Brain microvascular endothelial cell (primary cell): ENCODE measurements at regions not wholly inside any gene's neighbourhood (a gene's known extent, or its start where the extent isn't known, plus 50 kb on each side); places are given as distances from the start of the nearest gene placed in this dataset.
A peak's percentile ranks its signal among the peaks of the same experiment; 100 is the strongest.

ENCODE experiments used
- DNase-seq: peaks from one replicate; pipeline ENCODE4 v3.0.0-alpha.2; 2020
- H3K27ac ChIP-seq: fragments of 250-450 bp; sonication (Bioruptor Pico); 2 replicates; pipeline ENCODE4 v1.5.1; 2020; ENCODE audit warnings: mild to moderate bottlenecking, moderate library complexity
- H3K27me3 ChIP-seq: fragments of 250-450 bp; sonication (Bioruptor Pico); replicated peaks from 2 replicates; pipeline ENCODE4 v1.5.1; 2020; ENCODE audit warnings: mild to moderate bottlenecking
- H3K36me3 ChIP-seq: fragments of 250-450 bp; sonication (Bioruptor Pico); replicated peaks from 2 replicates; pipeline ENCODE4 v1.5.1; 2020; ENCODE audit warnings: mild to moderate bottlenecking
- H3K4me3 ChIP-seq: 2 replicates; pipeline ENCODE4 v1.5.1; 2011; ENCODE audit warnings: low read depth, mild to moderate bottlenecking, control low read depth, low read length, moderate library complexity
- CTCF ChIP-seq: IDR thresholded peaks from 2 replicates; pipeline ENCODE4 v1.5.1; 2011; ENCODE audit warnings: low read depth, mild to moderate bottlenecking, moderate library complexity, low read length, control low read depth, inconsistent platforms; ENCODE audit errors: missing control alignments
- in situ Hi-C: cut with HindIII; loops from 2 replicates; pipeline ENCODE4 v1.10.0; 2017; ENCODE audit warnings: low sequenced_read_pairs, low pct_ligation_motif_present

GRCh38 chr12:78580296-78580695, 284.3 kb upstream of the SYT1 start:
- in situ Hi-C loops = no loop called here
- no peak for TF ChIP-seq CTCF

GRCh38 chr12:78584695-78585094, 279.9 kb upstream of the SYT1 start:
- peak; percentile 57 for TF ChIP-seq CTCF
- in situ Hi-C loops = no loop called here
- no peak for DNase-seq
- Histone ChIP-seq H3K36me3 (no peaks in the 10 kb centered on the region), H3K4me3 (no peak overlapping the region), H3K27ac (no peak overlapping the region), H3K27me3 (no peaks in the 10 kb centered on the region)

More at GRCh38 chr12:78580296-78580695, 284.3 kb upstream of the SYT1 start:
- no peak for DNase-seq
- Histone ChIP-seq H3K27ac (no peak overlapping the region), H3K4me3 (no peak overlapping the region), H3K36me3 (no peaks in the 10 kb centered on the region), H3K27me3 (no peaks in the 10 kb centered on the region)

GRCh38 chr12:78585132-78585531, 279.4 kb upstream of the SYT1 start:
- no peaks in the 10 kb centered on the region for H3K36me3 ChIP-seq
- in situ Hi-C loops = no loop called here
- TF ChIP-seq CTCF = no peak
- no peak overlapping the region for H3K27ac ChIP-seq
- H3K27me3 ChIP-seq = no peaks in the 10 kb centered on the region
- no peak for DNase-seq
- H3K4me3 ChIP-seq = no peak overlapping the region

DNA sequence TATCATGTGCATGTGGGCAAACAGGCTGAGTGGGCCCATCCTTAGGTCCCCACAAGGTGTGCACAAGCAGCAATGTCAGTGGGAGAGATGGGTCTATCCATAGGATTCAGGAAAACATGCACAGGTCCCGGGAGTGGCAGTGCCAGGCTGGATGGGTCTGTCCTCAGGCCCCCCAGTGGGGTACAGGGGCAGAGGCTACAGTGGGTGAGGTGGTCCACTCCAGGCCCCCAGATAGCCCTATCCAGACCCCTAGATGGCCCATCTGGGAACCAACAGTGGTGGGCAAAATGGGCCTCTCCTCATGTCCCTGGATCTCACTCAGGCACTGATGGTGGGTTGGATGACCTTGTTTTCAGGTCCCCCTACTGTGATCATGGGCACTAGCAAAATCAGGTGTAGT, 277.8 kb upstream of the SYT1 start:
- no peaks in the 10 kb centered on the region for H3K27me3 ChIP-seq
- DNase-seq = no peak
- TF ChIP-seq CTCF = no peak
- no peak overlapping the region for H3K4me3 ChIP-seq
- in situ Hi-C loops = no loop called here
- no peak overlapping the region for H3K27ac ChIP-seq
- no peaks in the 10 kb centered on the region for H3K36me3 ChIP-seq

DNA sequence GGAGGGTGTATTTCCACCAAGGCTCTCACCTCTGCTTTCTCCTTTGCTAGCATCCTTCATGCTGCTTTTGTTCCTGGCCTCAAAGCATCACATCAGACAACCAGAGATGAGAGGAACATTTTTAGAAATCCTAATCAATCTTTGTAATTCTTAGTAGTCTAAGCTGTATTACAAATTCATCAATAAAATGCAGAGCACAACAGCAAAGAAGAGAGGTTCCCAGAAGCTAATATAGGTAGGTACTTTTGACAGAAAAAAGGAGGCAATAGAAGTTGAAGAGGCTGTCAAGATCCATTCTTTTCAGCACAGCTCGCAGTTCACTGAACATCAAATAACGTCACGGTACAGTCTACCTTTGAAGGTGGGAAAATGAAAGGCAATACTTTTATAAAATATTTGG, 265.2 kb upstream of the SYT1 start:
- H3K36me3 ChIP-seq = no peaks in the 10 kb centered on the region
- no peak overlapping the region for H3K4me3 ChIP-seq
- in situ Hi-C loops = no loop called here
- no peak overlapping the region for H3K27ac ChIP-seq
- no peaks in the 10 kb centered on the region for H3K27me3 ChIP-seq
- DNase-seq = no peak
- no peak for TF ChIP-seq CTCF

GRCh38 chr12:78600541-78600940, 264.0 kb upstream of the SYT1 start:
- no peak for DNase-seq
- H3K27me3 ChIP-seq = no peaks in the 10 kb centered on the region

More at GRCh38 chr12:78600541-78600940, 264.0 kb upstream of the SYT1 start:
- in situ Hi-C loops = no loop called here
- no peak overlapping the region for H3K4me3 ChIP-seq
- H3K27ac ChIP-seq = no peak overlapping the region
- no peaks in the 10 kb centered on the region for H3K36me3 ChIP-seq
- no peak for TF ChIP-seq CTCF
